Endodermal cell (in vitro differentiated cells): ENCODE measurements at regions not wholly inside any gene's neighbourhood (a gene's known extent, or its start where the extent isn't known, plus 50 kb on each side); places are given as distances from the start of the nearest gene placed in this dataset.

ENCODE experiments used
- DNase-seq: peaks from one replicate; pipeline ENCODE4 v3.0.0-alpha.2; 2017
- H3K27ac ChIP-seq: 2 replicates; pipeline ENCODE4 v1.5.1; 2013; ENCODE audit warnings: mild to moderate bottlenecking, low read depth, low read length, moderate library complexity
- H3K27me3 ChIP-seq: 2 replicates; pipeline ENCODE4 v1.6.1; 2013; ENCODE audit warnings: mild to moderate bottlenecking, low read length, moderate library complexity; ENCODE audit not compliant: insufficient read depth, control insufficient read depth, poor library complexity, severe bottlenecking
- H3K36me3 ChIP-seq: 2 replicates; pipeline ENCODE4 v1.7.0; 2013; ENCODE audit warnings: mild to moderate bottlenecking, low read length, moderate library complexity; ENCODE audit not compliant: control insufficient read depth, insufficient read depth
- H3K4me1 ChIP-seq: one replicate; pipeline ENCODE4 v1.7.0; 2013; ENCODE audit warnings: low read length; ENCODE audit not compliant: control insufficient read depth, insufficient read depth
- H3K4me3 ChIP-seq: 2 replicates; pipeline ENCODE4 v1.5.1; 2013; ENCODE audit warnings: mild to moderate bottlenecking, low read length, moderate library complexity
- H3K9ac ChIP-seq: 2 replicates; pipeline ENCODE4 v1.6.1; 2013; ENCODE audit warnings: mild to moderate bottlenecking, low read length, moderate library complexity; ENCODE audit not compliant: poor library complexity, severe bottlenecking; ENCODE audit errors: extremely low read depth
- H3K9me3 ChIP-seq: 2 replicates; pipeline ENCODE4 v1.6.1; 2013; ENCODE audit warnings: mild to moderate bottlenecking, low read length, moderate library complexity; ENCODE audit not compliant: control insufficient read depth
- H3K27ac Mint-ChIP-seq: 2 replicates; pipeline ENCODE4 v1.8.0; 2020; ENCODE audit warnings: mixed read lengths
- H3K27me3 Mint-ChIP-seq: 2 replicates; pipeline ENCODE4 v1.8.0; 2021; ENCODE audit warnings: mild to moderate bottlenecking, mixed read lengths; ENCODE audit not compliant: insufficient read depth
- H3K36me3 Mint-ChIP-seq: 2 replicates; pipeline ENCODE4 v1.8.0; 2020; ENCODE audit warnings: low read depth, mixed read lengths
- H3K4me1 Mint-ChIP-seq: 2 replicates; pipeline ENCODE4 v1.8.0; 2020; ENCODE audit warnings: mixed read lengths
- H3K4me3 Mint-ChIP-seq: 2 replicates; pipeline ENCODE4 v1.8.0; 2020; ENCODE audit warnings: mild to moderate bottlenecking, moderate library complexity, mixed read lengths
- H3K9me3 Mint-ChIP-seq: 2 replicates; pipeline ENCODE4 v1.8.0; 2020; ENCODE audit warnings: mild to moderate bottlenecking, mixed read lengths
- CTCF ChIP-seq: fragments of 200-600 bp; sonication (generic); conservative IDR thresholded peaks from 2 replicates; pipeline ENCODE4 v1.5.0; 2021; ENCODE audit warnings: antibody characterized with exemption, mild to moderate bottlenecking
- WGBS, 2 experiments: methylation state at CpG; one replicate each; pipeline versions ENCODE4 v1.1.5 to v1.1.7; 2013; ENCODE audit warnings: missing lambda C conversion rate in 2 of 2, mixed read lengths in 1 of 2; ENCODE audit not compliant: insufficient coverage in 1 of 2, insufficient read length in 1 of 2; 5-methylcytosine and 5-hydroxymethylcytosine counted together

GRCh38 chr22:22151308-22151707, 93.3 kb upstream of the VPREB1 start:
- WGBS, 2 experiments: 96% methylated on average over 2 of the region's 2 CpGs
- Histone ChIP-seq H3K36me3 (no peaks in the 10 kb centered on the region), H3K4me3 (no peak overlapping the region)

GRCh38 chr22:22150457-22150856, 94.1 kb upstream of the VPREB1 start:
- Histone ChIP-seq H3K4me1 (no peaks in the 10 kb centered on the region), H3K36me3 (no peaks in the 10 kb centered on the region), H3K27me3 (peaks cover 89% of the 10 kb centered on the region), H3K27ac (no peak overlapping the region), H3K4me3 (no peak overlapping the region), H3K9me3 (no peaks in the 10 kb centered on the region), H3K9ac (no peak overlapping the region)
- Mint-ChIP-seq H3K36me3 (no peaks in the 10 kb centered on the region), H3K27ac (no peak overlapping the region), H3K9me3 (no peaks in the 10 kb centered on the region), H3K4me3 (no peak overlapping the region), H3K27me3 (peaks cover 94% of the 10 kb centered on the region), H3K4me1 (no peaks in the 10 kb centered on the region)
- no peak for TF ChIP-seq CTCF
- 43 to 76% methylated on average over 1 of the region's 1 CpG for WGBS, 2 experiments
- no peak for DNase-seq

More at GRCh38 chr22:22151308-22151707, 93.3 kb upstream of the VPREB1 start:
- Mint-ChIP-seq H3K9me3 (no peaks in the 10 kb centered on the region), H3K27ac (no peak overlapping the region), H3K36me3 (no peaks in the 10 kb centered on the region), H3K4me1 (no peaks in the 10 kb centered on the region), H3K4me3 (no peak overlapping the region), H3K27me3 (peaks cover 99% of the 10 kb centered on the region)
- Histone ChIP-seq H3K27me3 (peaks cover 95% of the 10 kb centered on the region), H3K27ac (no peak overlapping the region), H3K4me1 (no peaks in the 10 kb centered on the region), H3K9ac (no peak overlapping the region), H3K9me3 (no peaks in the 10 kb centered on the region)
- no peak for TF ChIP-seq CTCF
- no peak for DNase-seq

- no peaks in the 10 kb centered on the region for H3K4me1 Mint-ChIP-seq
- no peaks in the 10 kb centered on the region for H3K36me3 Mint-ChIP-seq
- Histone ChIP-seq H3K4me1 (no peaks in the 10 kb centered on the region), H3K27ac (no peak overlapping the region), H3K4me3 (no peak overlapping the region), H3K9me3 (no peaks in the 10 kb centered on the region), H3K27me3 (peaks cover 73% of the 10 kb centered on the region), H3K36me3 (no peaks in the 10 kb centered on the region), H3K9ac (no peak overlapping the region)
- H3K27me3 Mint-ChIP-seq: peaks cover 87% of the 10 kb centered on the region
- DNase-seq: no peak
- WGBS, 2 experiments: 88% methylated on average over 1 of the region's 1 CpG; no CpG with 5 or more reads in 1 of the 2 experiments
- no peak overlapping the region for H3K4me3 Mint-ChIP-seq
- no peak for TF ChIP-seq CTCF
- no peaks in the 10 kb centered on the region for H3K9me3 Mint-ChIP-seq
- H3K27ac Mint-ChIP-seq: no peak overlapping the region
Measured at GRCh38 chr22:22148905-22149304, 95.7 kb upstream of the VPREB1 start.
